Spleen (tissue), 11 donors: ENCODE measurements at regions not wholly inside any gene's neighbourhood (a gene's known extent, or its start where the extent isn't known, plus 50 kb on each side); places are given as distances from the start of the nearest gene placed in this dataset.

Source experiments
- DNase-seq: peaks from one replicate; pipeline ENCODE4 v3.0.0-alpha.2; 2020
- H3K27ac ChIP-seq, 8 donors: fragments of 200-600 bp; sonication (generic) in 7 of 8; 1 replicate in 4 of 8; 2 replicates in 4 of 8; pipeline versions ENCODE4 v1.5.0 to v1.8.0; 2016 to 2021; ENCODE audit warnings: inconsistent platforms in 4 of 8, mild to moderate bottlenecking in 4 of 8, moderate library complexity in 1 of 8
- H3K27me3 ChIP-seq, 7 donors: fragments of 200-600 bp; sonication (generic) in 6 of 7; replicated peaks in 1 of 7; 1 replicate in 4 of 7; 2 replicates in 3 of 7; pipeline versions ENCODE4 v1.5.0 to v1.8.0; 2016 to 2021; ENCODE audit warnings: inconsistent platforms in 3 of 7, mild to moderate bottlenecking in 1 of 7
- H3K36me3 ChIP-seq, 6 donors: fragments of 200-600 bp; sonication (generic) in 5 of 6; 1 replicate in 4 of 6; 2 replicates in 2 of 6; pipeline versions ENCODE4 v1.5.0 to v1.8.0; 2016 to 2021; ENCODE audit warnings: inconsistent platforms in 2 of 6
- H3K4me1 ChIP-seq, 6 donors: fragments of 200-600 bp; sonication (generic) in 5 of 6; 1 replicate in 3 of 6; 2 replicates in 3 of 6; pipeline versions ENCODE4 v1.5.0 to v1.8.0; 2016 to 2021; ENCODE audit warnings: inconsistent platforms in 3 of 6
- H3K4me3 ChIP-seq, 8 donors: fragments of 200-600 bp; sonication (generic) in 7 of 8; 1 replicate in 4 of 8; 2 replicates in 4 of 8; pipeline versions ENCODE4 v1.5.0 to v1.8.0; 2016 to 2021; ENCODE audit warnings: inconsistent platforms in 4 of 8, mild to moderate bottlenecking in 4 of 8, moderate library complexity in 2 of 8
- H3K9me3 ChIP-seq, 8 donors: fragments of 200-600 bp; sonication (generic) in 7 of 8; 1 replicate in 4 of 8; 2 replicates in 4 of 8; pipeline versions ENCODE4 v1.5.0 to v1.8.0; 2016 to 2021; ENCODE audit warnings: inconsistent platforms in 4 of 8
- CTCF ChIP-seq, 11 experiments: fragments of 200-600 bp in 7 of 11; fragments of 450-650 bp in 4 of 11; sonication (generic) in 4 of 11; IDR thresholded peaks in 8 of 11; conservative IDR thresholded peaks in 3 of 11; 1 replicate in 7 of 11; 2 replicates in 4 of 11; pipeline versions ENCODE4 v1.4.0 to v1.8.0; 2016 to 2021; ENCODE audit warnings: antibody characterized with exemption in 11 of 11, inconsistent platforms in 4 of 11, mild to moderate bottlenecking in 1 of 11
- POLR2A ChIP-seq, 3 donors: fragments of 450-650 bp; IDR thresholded peaks; one replicate each; pipeline ENCODE4 v1.5.1; 2017; ENCODE audit warnings: antibody characterized with exemption in 3 of 3, mild to moderate bottlenecking in 1 of 3
- POLR2AphosphoS5 ChIP-seq, 3 donors: sonication (generic); formaldehyde crosslinking; IDR thresholded peaks; one replicate each; pipeline ENCODE4 v1.5.1; 2017; ENCODE audit warnings: antibody characterized with exemption in 3 of 3
- WGBS, 5 donors: extraction: QIAGEN DNeasy Blood & Tissue Kit in 3 of 5; methylation state at CpG; one replicate each; pipeline versions ENCODE4 v1.1.5 to v1.1.7; 2013 to 2018; 5-methylcytosine and 5-hydroxymethylcytosine counted together
- intact Hi-C: fragments of 100-400 bp; cut with DNase I; formaldehyde crosslinking; loops from one replicate; pipeline ENCODE4 v1.15.0; 2023; ENCODE audit warnings: low total_unique reads
- donor health status: healthy with polysubstance abuse.
- donor health status: DM: no; HTN: no; CAD: no; lungs with moderate emphysema.
- donor health status: DM: no; HTN: no; CAD: no.
- donor health status: Bipolar disorder and iron deficiency.
- donor health status: healthy.
- donor health status: DM: no; HTN: no; CAD: no.
- donor health status: DM: yes; HTN: yes; CAD: no.

GRCh38 chr5:110088676-110089436 is 399.1 kb downstream of the MAN2A1 start:
- no peak overlapping the region for H3K4me3 ChIP-seq
- no peak overlapping the region for H3K27ac ChIP-seq
- H3K36me3 ChIP-seq = no peaks in the 10 kb centered on the region
- H3K4me1 ChIP-seq = no peaks in the 10 kb centered on the region
- no peaks in the 10 kb centered on the region for H3K27me3 ChIP-seq
- no peak for TF ChIP-seq POLR2AphosphoS5 (IDR thresholded peaks at IDR 0.05)
- TF ChIP-seq CTCF (IDR thresholded peaks at IDR 0.05 in 8 of 11, conservative IDR thresholded peaks at IDR 0.05 in 3 of 11) = no peak
- no peak for TF ChIP-seq POLR2A (IDR thresholded peaks at IDR 0.05)
- no peaks in the 10 kb centered on the region for H3K9me3 ChIP-seq
- intact Hi-C loops = no loop called here
- WGBS, 5 donors = 44 to 83% (median 67%) methylated on average over 1 of the region's 1 CpG
- DNase-seq = no peak

GRCh38 chr5:110092955-110093785 is 403.4 kb downstream of the MAN2A1 start:
- DNase-seq = no peak
- intact Hi-C loops = no loop called here
- 57 to 85% (median 82%) methylated on average over 4 of the region's 4 CpGs for WGBS, 5 donors
- no peak overlapping the region for H3K4me3 ChIP-seq
- H3K4me1 ChIP-seq = no peaks in the 10 kb centered on the region
- TF ChIP-seq POLR2AphosphoS5 (IDR thresholded peaks at IDR 0.05) = no peak
- no peak for TF ChIP-seq POLR2A (IDR thresholded peaks at IDR 0.05)
- no peak for TF ChIP-seq CTCF (IDR thresholded peaks at IDR 0.05 in 8 of 11, conservative IDR thresholded peaks at IDR 0.05 in 3 of 11)
- no peaks in the 10 kb centered on the region for H3K27me3 ChIP-seq
- no peaks in the 10 kb centered on the region for H3K9me3 ChIP-seq
- H3K36me3 ChIP-seq = no peaks in the 10 kb centered on the region
- no peak overlapping the region for H3K27ac ChIP-seq

- TF ChIP-seq CTCF (IDR thresholded peaks at IDR 0.05 in 8 of 11, conservative IDR thresholded peaks at IDR 0.05 in 3 of 11) = no peak
- no peak for TF ChIP-seq POLR2A (IDR thresholded peaks at IDR 0.05)
- TF ChIP-seq POLR2AphosphoS5 (IDR thresholded peaks at IDR 0.05) = no peak
- Histone ChIP-seq H3K4me1 (no peaks in the 10 kb centered on the region), H3K27me3 (no peaks in the 10 kb centered on the region), H3K27ac (no peak overlapping the region), H3K36me3 (no peaks in the 10 kb centered on the region), H3K9me3 (no peaks in the 10 kb centered on the region), H3K4me3 (no peak overlapping the region)
- 79 to 88% (median 84%) methylated on average over 2 of the region's 2 CpGs for WGBS, 5 donors
- intact Hi-C loops = no loop called here
- no peak for DNase-seq
Measured at GRCh38 chr5:110094109-110094508, 404.4 kb downstream of the MAN2A1 start.

GRCh38 chr5:110094548-110094947 is 404.8 kb downstream of the MAN2A1 start:
- DNase-seq = no peak
- H3K4me3 ChIP-seq = no peak overlapping the region
- H3K27ac ChIP-seq = no peak overlapping the region
- TF ChIP-seq POLR2A (IDR thresholded peaks at IDR 0.05) (no peak), CTCF (IDR thresholded peaks at IDR 0.05 in 8 of 11, conservative IDR thresholded peaks at IDR 0.05 in 3 of 11) (no peak), POLR2AphosphoS5 (IDR thresholded peaks at IDR 0.05) (no peak)
- no peaks in the 10 kb centered on the region for H3K4me1 ChIP-seq
- H3K36me3 ChIP-seq = no peaks in the 10 kb centered on the region
- intact Hi-C loops = no loop called here
- no peaks in the 10 kb centered on the region for H3K9me3 ChIP-seq
- no peaks in the 10 kb centered on the region for H3K27me3 ChIP-seq
